Coronary artery (tissue), 2 donors: ENCODE measurements at regions not wholly inside any gene's neighbourhood (a gene's known extent, or its start where the extent isn't known, plus 50 kb on each side); places are given as distances from the start of the nearest gene placed in this dataset.

Experiments
- DNase-seq: peaks from one replicate; pipeline ENCODE4 v3.0.0-alpha.2; 2017; ENCODE audit warnings: low spot score
- H3K27ac ChIP-seq, 2 donors: fragments of 200-600 bp; sonication (generic); one replicate each; pipeline ENCODE4 v1.5.1; 2016 to 2019
- H3K4me3 ChIP-seq: fragments of 200-600 bp; sonication (generic); 2 replicates; pipeline ENCODE4 v1.5.1; 2016; ENCODE audit warnings: mild to moderate bottlenecking, moderate library complexity
- CTCF ChIP-seq: fragments of 200-600 bp; sonication (generic); IDR thresholded peaks from one replicate; pipeline ENCODE4 v1.5.1; 2019; ENCODE audit warnings: antibody characterized with exemption

- TF ChIP-seq CTCF, result no peak
- Histone ChIP-seq H3K4me3 (no peak overlapping the region), H3K27ac (no peak overlapping the region)
- DNase-seq, result no peak
These were observed 728.3 kb downstream of the TYW1 start for GRCh38 chr7:67724955-67725354.

- no peak overlapping the region for H3K27ac ChIP-seq
- no peak for DNase-seq
These were observed 728.8 kb downstream of the TYW1 start for GRCh38 chr7:67725423-67725822.

GRCh38 chr7:67729771-67730170 lies 733.1 kb downstream of the TYW1 start:
- no peak for TF ChIP-seq CTCF
- Histone ChIP-seq H3K4me3 (no peak overlapping the region), H3K27ac (no peak overlapping the region)
- DNase-seq, result no peak

More at GRCh38 chr7:67725423-67725822, 728.8 kb downstream of the TYW1 start:
- no peak overlapping the region for H3K4me3 ChIP-seq
- no peak for TF ChIP-seq CTCF

GRCh38 chr7:67731704-67732103 lies 735.1 kb downstream of the TYW1 start:
- no peak for TF ChIP-seq CTCF
- no peak overlapping the region for H3K27ac ChIP-seq
- no peak for DNase-seq
- no peak overlapping the region for H3K4me3 ChIP-seq

GRCh38 chr7:67732898-67733297 lies 736.3 kb downstream of the TYW1 start:
- no peak for DNase-seq
- Histone ChIP-seq H3K4me3 (no peak overlapping the region), H3K27ac (no peak overlapping the region)
- no peak for TF ChIP-seq CTCF

GRCh38 chr7:67738145-67738544 lies 741.5 kb downstream of the TYW1 start:
- no peak for TF ChIP-seq CTCF
- no peak for DNase-seq
- Histone ChIP-seq H3K27ac (no peak overlapping the region), H3K4me3 (no peak overlapping the region)

GRCh38 chr7:67738958-67739357 lies 742.3 kb downstream of the TYW1 start:
- no peak for TF ChIP-seq CTCF
- H3K27ac ChIP-seq, result no peak overlapping the region
- no peak overlapping the region for H3K4me3 ChIP-seq
- no peak for DNase-seq
